DND-41 (cell line): ENCODE measurements at regions not wholly inside any gene's neighbourhood (a gene's known extent, or its start where the extent isn't known, plus 50 kb on each side); places are given as distances from the start of the nearest gene placed in this dataset.

Source experiments
- ATAC-seq: fragments of 200-7000 bp; cut with Tn5 transposase; 3 replicates; pipeline ENCODE4 v1.9.1; 2021; ENCODE audit warnings: low read depth; ENCODE audit not compliant: insufficient read depth
- DNase-seq: peaks from one replicate; pipeline ENCODE4 v3.0.0-alpha.2; 2020
- H2AFZ ChIP-seq: 2 replicates; pipeline ENCODE4 v1.6.0; 2012; ENCODE audit warnings: low read depth, low read length
- H3K27ac ChIP-seq: 2 replicates; pipeline ENCODE4 v1.5.1; 2012; ENCODE audit warnings: low read length, inconsistent platforms
- H3K27me3 ChIP-seq: fragments of 200-600 bp; sonication (generic); 2 replicates; pipeline ENCODE4 v1.6.0; 2012; ENCODE audit warnings: low read length, mild to moderate bottlenecking, inconsistent platforms; ENCODE audit not compliant: insufficient read depth, poor library complexity
- H3K36me3 ChIP-seq: 2 replicates; pipeline ENCODE4 v1.5.1; 2012; ENCODE audit warnings: low read length, inconsistent platforms; ENCODE audit not compliant: insufficient read depth
- H3K4me1 ChIP-seq: 2 replicates; pipeline ENCODE4 v1.5.1; 2012; ENCODE audit warnings: mild to moderate bottlenecking, low read length; ENCODE audit not compliant: insufficient read depth
- H3K4me2 ChIP-seq: 2 replicates; pipeline ENCODE4 v1.6.0; 2012; ENCODE audit warnings: mild to moderate bottlenecking, moderate library complexity, low read length, inconsistent platforms; ENCODE audit not compliant: insufficient read depth
- H3K4me3 ChIP-seq, 2 experiments: fragments of 200-600 bp in 1 of 2; shearing (Covaris generic) in 1 of 2; 2 replicates each; pipeline ENCODE4 v1.5.1; 2012 to 2016; ENCODE audit warnings: inconsistent platforms in 2 of 2, low read length in 2 of 2, mild to moderate bottlenecking in 2 of 2, low read depth in 1 of 2, moderate library complexity in 1 of 2
- H3K79me2 ChIP-seq: 2 replicates; pipeline ENCODE4 v1.6.0; 2012; ENCODE audit warnings: low read length, inconsistent platforms; ENCODE audit not compliant: insufficient read depth
- H3K9ac ChIP-seq: 2 replicates; pipeline ENCODE4 v1.6.0; 2012; ENCODE audit warnings: low read depth, mild to moderate bottlenecking, inconsistent platforms, low read length, moderate library complexity
- H3K9me3 ChIP-seq: 2 replicates; pipeline ENCODE4 v1.5.1; 2012; ENCODE audit warnings: low read length, moderate library complexity, mild to moderate bottlenecking, inconsistent platforms; ENCODE audit not compliant: insufficient read depth, severe bottlenecking
- H4K20me1 ChIP-seq: 2 replicates; pipeline ENCODE4 v1.6.0; 2012; ENCODE audit warnings: low read length; ENCODE audit not compliant: insufficient read depth
- EZH2 ChIP-seq: IDR thresholded peaks from 3 replicates; pipeline ENCODE4 v1.6.1; 2012; ENCODE audit warnings: borderline replicate concordance, low read depth, mild to moderate bottlenecking, moderate library complexity, low read length, inconsistent platforms; ENCODE audit not compliant: severe bottlenecking
- TF ChIP-seq, protein P1 (sequence below): IDR thresholded peaks from 2 replicates; pipeline ENCODE4 v1.5.1; 2012; ENCODE audit warnings: borderline replicate concordance, low read length, moderate library complexity, mild to moderate bottlenecking; ENCODE audit not compliant: poor library complexity, severe bottlenecking; ENCODE audit errors: extremely low read depth

DNA sequence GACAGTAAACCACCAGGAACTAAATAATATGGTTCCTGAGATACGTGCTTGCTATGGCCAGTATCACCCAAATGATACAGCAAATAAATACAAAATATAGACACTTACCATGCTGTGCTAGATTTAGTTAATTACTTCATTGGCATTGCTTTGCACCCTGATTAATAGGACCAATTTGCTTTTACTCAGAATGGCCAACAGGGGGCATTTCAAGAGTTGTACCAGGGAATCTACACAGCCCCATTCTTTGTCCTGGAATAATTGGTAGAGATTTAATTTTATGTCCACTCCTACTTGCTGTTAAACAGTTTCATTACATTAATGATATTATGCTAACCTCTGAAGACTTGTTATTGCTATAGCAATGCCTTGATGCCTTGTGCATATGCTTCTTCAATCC is 280.8 kb downstream of the RERGL start:
- Histone ChIP-seq H4K20me1 (no peaks in the 10 kb centered on the region), H3K36me3 (no peaks in the 10 kb centered on the region), H3K27me3 (no peaks in the 10 kb centered on the region), H3K4me1 (no peaks in the 10 kb centered on the region), H3K4me3 (no peak overlapping the region), H3K9me3 (no peaks in the 10 kb centered on the region), H3K27ac (no peak overlapping the region), H3K9ac (no peak overlapping the region), H3K4me2 (no peak overlapping the region), H3K79me2 (no peaks in the 10 kb centered on the region), H2AFZ (no peak overlapping the region)
- DNase-seq, result no peak
- no peak for ATAC-seq
- no peak for TF ChIP-seq EZH2
- TF ChIP-seq, protein P1, sequence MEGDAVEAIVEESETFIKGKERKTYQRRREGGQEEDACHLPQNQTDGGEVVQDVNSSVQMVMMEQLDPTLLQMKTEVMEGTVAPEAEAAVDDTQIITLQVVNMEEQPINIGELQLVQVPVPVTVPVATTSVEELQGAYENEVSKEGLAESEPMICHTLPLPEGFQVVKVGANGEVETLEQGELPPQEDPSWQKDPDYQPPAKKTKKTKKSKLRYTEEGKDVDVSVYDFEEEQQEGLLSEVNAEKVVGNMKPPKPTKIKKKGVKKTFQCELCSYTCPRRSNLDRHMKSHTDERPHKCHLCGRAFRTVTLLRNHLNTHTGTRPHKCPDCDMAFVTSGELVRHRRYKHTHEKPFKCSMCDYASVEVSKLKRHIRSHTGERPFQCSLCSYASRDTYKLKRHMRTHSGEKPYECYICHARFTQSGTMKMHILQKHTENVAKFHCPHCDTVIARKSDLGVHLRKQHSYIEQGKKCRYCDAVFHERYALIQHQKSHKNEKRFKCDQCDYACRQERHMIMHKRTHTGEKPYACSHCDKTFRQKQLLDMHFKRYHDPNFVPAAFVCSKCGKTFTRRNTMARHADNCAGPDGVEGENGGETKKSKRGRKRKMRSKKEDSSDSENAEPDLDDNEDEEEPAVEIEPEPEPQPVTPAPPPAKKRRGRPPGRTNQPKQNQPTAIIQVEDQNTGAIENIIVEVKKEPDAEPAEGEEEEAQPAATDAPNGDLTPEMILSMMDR, result peak; percentile 12

DNA sequence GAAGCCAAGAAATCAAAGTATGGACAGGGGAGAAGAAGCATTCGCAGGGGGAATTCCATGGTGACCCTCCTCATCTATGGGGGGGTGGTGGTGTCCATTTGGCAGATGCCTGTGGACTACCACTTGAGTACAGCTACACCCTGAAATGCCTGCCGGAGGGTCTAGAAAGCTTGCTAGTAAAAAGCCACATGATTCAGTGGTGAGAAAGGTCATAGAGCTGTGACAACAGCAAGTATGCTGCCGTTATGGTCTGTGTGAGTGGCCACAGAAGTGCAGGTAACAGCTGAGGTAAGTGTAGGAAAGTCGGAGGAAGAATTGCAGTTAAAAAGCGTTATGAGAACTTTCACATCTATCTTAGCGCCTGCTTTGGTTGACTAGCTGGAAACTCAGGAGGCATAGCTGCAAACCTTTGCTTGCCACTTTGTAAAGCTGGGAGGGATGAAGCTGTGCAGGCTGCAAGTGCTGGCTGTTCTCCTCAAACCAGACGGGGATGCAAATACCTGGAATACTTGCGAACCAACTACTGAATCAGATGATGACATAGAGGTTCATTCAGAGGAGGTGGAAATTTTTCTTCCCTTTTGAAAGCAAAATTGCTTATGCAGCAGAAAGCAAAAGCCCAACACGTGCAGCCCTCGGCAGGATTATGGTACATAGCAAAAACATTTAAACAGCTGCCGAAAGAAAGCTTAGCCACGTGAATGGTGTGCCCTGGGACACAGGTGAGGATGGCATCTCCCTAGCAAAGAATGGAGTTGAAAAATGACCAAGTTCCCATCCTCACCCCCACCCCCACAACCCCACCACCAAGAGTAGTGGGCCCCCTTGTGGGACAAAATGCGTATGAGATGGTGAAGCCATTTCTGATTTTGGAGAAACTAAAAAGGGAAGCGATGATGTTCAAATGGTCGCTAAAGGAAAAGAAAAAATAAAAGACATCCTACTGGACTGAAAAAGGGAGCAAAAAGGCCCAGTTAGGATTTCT is 287.0 kb downstream of the RERGL start:
- TF ChIP-seq, protein P1, result no peak
- TF ChIP-seq EZH2, result no peak
- H2AFZ ChIP-seq, result no peak overlapping the region

DNA sequence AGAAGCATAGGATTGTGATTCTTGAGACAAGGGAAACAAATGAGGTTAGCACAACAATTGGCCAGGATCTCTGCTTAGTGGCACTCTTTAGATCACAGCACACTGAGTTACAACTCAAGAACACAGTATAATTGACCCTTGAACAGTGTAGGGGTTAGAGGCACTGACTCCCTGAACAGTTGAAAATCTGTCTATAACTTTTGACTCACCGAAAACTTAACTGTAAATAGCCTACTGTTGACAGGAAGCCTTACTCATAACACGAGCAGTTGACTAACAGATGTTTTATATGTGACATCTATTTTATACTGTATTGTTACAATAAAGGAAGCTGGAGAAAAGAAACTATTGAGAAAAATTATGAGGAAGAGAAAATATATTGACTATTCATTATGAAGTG is 296.1 kb downstream of the RERGL start:
- H3K79me2 ChIP-seq, result no peaks in the 10 kb centered on the region
- H3K27me3 ChIP-seq, result no peaks in the 10 kb centered on the region
- DNase-seq, result no peak
- no peak for ATAC-seq
- H2AFZ ChIP-seq, result no peak overlapping the region
- no peak overlapping the region for H3K4me3 ChIP-seq
- H3K9ac ChIP-seq, result no peak overlapping the region
- H3K4me1 ChIP-seq, result no peaks in the 10 kb centered on the region
- no peaks in the 10 kb centered on the region for H4K20me1 ChIP-seq
- H3K4me2 ChIP-seq, result no peak overlapping the region
- H3K27ac ChIP-seq, result no peak overlapping the region
- H3K9me3 ChIP-seq, result no peaks in the 10 kb centered on the region
- no peaks in the 10 kb centered on the region for H3K36me3 ChIP-seq
- no peak for TF ChIP-seq EZH2
- TF ChIP-seq, protein P1, result no peak

More for the DNA sequence above, 287.0 kb downstream of the RERGL start:
- H3K36me3 ChIP-seq, result no peaks in the 10 kb centered on the region
- DNase-seq, result no peak
- no peaks in the 10 kb centered on the region for H3K79me2 ChIP-seq
- no peaks in the 10 kb centered on the region for H3K9me3 ChIP-seq
- no peak overlapping the region for H3K4me3 ChIP-seq
- H4K20me1 ChIP-seq, result no peaks in the 10 kb centered on the region
- H3K9ac ChIP-seq, result no peak overlapping the region
- H3K4me2 ChIP-seq, result no peak overlapping the region
- H3K4me1 ChIP-seq, result no peaks in the 10 kb centered on the region
- H3K27me3 ChIP-seq, result no peaks in the 10 kb centered on the region
- no peak overlapping the region for H3K27ac ChIP-seq
- no peak for ATAC-seq
